GM12864 (cell line): ENCODE measurements at regions not wholly inside any gene's neighbourhood (a gene's known extent, or its start where the extent isn't known, plus 50 kb on each side); places are given as distances from the start of the nearest gene placed in this dataset.

Experiments
- DNase-seq: peaks from one replicate; pipeline ENCODE4 v3.0.0-alpha.2; 2011; ENCODE audit warnings: low read depth
- H3K4me3 ChIP-seq: 2 replicates; pipeline ENCODE4 v1.5.1; 2011; ENCODE audit warnings: mild to moderate bottlenecking, low read depth, low read length, control low read depth
- TF ChIP-seq, protein P1 (sequence below): IDR thresholded peaks from 2 replicates; pipeline ENCODE4 v1.5.1; 2011; ENCODE audit warnings: low read depth, mild to moderate bottlenecking, moderate library complexity, low read length, control low read depth, inconsistent platforms; ENCODE audit errors: missing control alignments

GRCh38 chr3:152626226-152626625, 208.7 kb upstream of the P2RY1 start:
- TF ChIP-seq, protein P1, sequence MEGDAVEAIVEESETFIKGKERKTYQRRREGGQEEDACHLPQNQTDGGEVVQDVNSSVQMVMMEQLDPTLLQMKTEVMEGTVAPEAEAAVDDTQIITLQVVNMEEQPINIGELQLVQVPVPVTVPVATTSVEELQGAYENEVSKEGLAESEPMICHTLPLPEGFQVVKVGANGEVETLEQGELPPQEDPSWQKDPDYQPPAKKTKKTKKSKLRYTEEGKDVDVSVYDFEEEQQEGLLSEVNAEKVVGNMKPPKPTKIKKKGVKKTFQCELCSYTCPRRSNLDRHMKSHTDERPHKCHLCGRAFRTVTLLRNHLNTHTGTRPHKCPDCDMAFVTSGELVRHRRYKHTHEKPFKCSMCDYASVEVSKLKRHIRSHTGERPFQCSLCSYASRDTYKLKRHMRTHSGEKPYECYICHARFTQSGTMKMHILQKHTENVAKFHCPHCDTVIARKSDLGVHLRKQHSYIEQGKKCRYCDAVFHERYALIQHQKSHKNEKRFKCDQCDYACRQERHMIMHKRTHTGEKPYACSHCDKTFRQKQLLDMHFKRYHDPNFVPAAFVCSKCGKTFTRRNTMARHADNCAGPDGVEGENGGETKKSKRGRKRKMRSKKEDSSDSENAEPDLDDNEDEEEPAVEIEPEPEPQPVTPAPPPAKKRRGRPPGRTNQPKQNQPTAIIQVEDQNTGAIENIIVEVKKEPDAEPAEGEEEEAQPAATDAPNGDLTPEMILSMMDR = no peak

GRCh38 chr3:152628496-152628895, 206.4 kb upstream of the P2RY1 start:
- H3K4me3 ChIP-seq = no peak overlapping the region
- TF ChIP-seq, protein P1 = no peak
- no peak for DNase-seq

More at GRCh38 chr3:152626226-152626625, 208.7 kb upstream of the P2RY1 start:
- DNase-seq = no peak
- H3K4me3 ChIP-seq = no peak overlapping the region

DNA sequence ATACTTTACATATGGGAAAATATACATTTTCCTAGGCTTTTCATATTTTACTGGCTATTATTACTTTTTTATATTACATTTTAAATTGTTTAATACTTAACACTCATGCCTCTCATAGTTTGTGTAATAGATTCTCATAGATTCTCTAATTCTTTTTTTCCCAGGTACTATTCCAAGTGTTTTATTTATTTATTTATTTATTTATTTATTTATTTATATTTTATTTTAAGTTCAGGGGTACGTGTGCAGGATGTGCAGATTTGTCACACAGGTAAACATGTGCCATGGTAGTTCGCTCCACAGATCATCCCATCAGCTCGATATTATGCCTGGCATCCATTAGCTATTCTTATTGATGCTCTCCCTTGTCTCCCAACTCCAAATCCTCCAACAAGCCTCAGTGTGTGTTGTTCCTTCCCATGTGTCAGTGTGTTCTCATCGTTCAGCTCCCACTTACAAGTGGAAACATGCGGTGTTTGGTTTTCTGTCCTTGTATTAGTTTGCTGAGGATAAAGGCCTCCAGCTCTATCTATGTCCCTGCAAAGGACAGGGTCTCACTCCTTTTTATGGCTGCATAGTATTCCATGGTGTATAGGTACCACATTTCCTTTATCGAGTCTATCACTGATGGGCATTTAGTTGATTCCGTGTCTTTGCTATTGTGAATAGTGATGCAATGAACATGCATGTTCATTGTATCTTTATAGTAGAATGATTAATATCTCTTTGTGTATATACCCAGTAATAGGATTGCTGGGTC, 205.4 kb upstream of the P2RY1 start:
- TF ChIP-seq, protein P1 = no peak
- DNase-seq = no peak
- no peak overlapping the region for H3K4me3 ChIP-seq

GRCh38 chr3:152635389-152635788, 199.5 kb upstream of the P2RY1 start:
- DNase-seq = no peak
- TF ChIP-seq, protein P1 = no peak
- no peak overlapping the region for H3K4me3 ChIP-seq

DNA sequence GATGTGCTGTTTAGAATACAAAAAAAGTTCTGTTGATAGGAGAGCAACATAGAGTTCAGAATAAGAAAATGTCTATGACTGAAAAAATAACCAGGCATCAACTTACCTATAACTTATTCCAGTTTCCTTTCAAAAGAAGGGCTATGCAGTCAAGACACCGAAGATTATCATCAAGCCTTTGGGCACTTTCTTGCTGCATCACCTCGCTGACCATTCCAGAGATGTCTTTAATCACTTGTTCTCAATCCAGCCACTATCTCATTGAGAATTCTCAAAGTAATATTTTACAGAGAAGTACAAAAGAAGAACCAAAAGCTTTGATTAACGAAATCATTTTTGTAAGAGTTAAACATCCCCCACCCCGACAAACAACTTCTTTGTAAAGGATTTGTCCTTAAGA, 198.3 kb upstream of the P2RY1 start:
- DNase-seq = no peak
- TF ChIP-seq, protein P1 = no peak

DNA sequence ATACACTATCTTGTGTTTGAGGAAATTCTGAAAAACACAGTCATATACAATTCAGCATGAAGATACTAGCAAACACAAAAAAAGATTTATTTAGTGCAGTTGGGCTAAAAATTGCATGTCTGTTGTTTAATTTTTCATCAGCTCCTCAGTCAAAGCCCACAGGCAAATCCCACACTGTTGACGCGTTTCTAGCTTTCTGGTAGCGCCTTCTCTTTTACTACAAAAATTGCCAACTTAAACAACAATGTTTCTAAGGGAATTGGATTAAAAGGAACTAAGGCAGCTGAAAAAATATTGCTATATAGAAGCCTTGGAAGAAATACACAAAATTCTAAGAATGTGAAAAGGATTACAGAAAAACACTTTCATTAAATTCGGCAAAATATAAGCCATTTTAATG, 196.7 kb upstream of the P2RY1 start:
- no peak for DNase-seq
- TF ChIP-seq, protein P1 = no peak
- no peak overlapping the region for H3K4me3 ChIP-seq

More for the DNA sequence above, 198.3 kb upstream of the P2RY1 start:
- no peak overlapping the region for H3K4me3 ChIP-seq

DNA sequence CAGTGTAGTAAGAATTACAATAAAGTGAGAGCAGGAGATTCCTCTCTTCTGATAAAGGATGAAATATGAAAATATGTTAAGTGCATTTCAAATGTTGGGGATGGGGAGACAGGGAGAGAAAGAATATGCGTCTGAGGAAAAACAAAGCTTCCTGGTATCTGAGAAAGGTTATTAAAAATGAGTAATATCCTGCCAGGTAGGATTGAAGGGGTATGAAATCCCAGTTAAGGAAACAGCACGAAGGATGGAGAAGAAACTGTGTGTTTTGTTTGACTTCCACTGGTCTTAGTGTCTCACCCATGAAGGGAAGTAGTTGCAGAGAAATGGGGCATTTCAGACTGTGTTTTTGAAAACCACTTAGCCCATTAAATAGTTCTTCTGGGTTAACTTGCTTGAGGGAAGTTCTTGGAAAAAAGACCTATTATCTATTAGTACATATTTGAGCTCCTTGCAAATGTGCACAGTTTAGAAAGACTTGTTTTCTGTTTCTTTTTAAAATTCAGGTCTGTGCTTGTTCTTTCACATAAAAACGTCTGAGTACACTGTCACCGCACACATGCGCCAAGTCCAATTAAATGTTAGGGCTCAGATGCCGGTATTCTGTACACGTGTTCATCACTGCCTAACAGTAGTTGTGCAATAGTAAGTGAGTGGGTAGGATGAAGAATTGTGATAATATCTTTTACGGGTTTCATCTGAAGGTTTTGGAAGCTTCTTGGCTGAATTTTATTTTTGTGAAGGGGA, 196.1 kb upstream of the P2RY1 start:
- TF ChIP-seq, protein P1 = no peak
- no peak for DNase-seq
- H3K4me3 ChIP-seq = no peak overlapping the region
